GM13977 (cell line): ENCODE measurements at regions not wholly inside any gene's neighbourhood (a gene's known extent, or its start where the extent isn't known, plus 50 kb on each side); places are given as distances from the start of the nearest gene placed in this dataset.

ENCODE experiments used
- DNase-seq: peaks from one replicate; pipeline ENCODE4 v3.0.0; 2012; ENCODE audit warnings: low spot score
- CTCF ChIP-seq: IDR thresholded peaks from 2 replicates; pipeline ENCODE4 v1.5.1; 2012; ENCODE audit warnings: mild to moderate bottlenecking, control low read depth; ENCODE audit not compliant: insufficient read depth; ENCODE audit errors: extremely low read depth, missing control alignments
- in situ Hi-C: fragments of 300-500 bp; cut with MboI; formaldehyde crosslinking; loops from one replicate; pipeline ENCODE4 v1.12.0; 2022; ENCODE audit warnings: low sequenced_read_pairs, low pct_unique_long_range_greater_than_20kb, mixed read lengths, inconsistent platforms; ENCODE audit not compliant: unreplicated experiment

GRCh38 chr11:119885067-119885466, 156.1 kb upstream of the NECTIN1 start:
- in situ Hi-C loops, result no loop called here
- no peak for DNase-seq
- no peak for TF ChIP-seq CTCF

GRCh38 chr11:119882316-119882715, 153.3 kb upstream of the NECTIN1 start:
- no peak for TF ChIP-seq CTCF
- no peak for DNase-seq
- in situ Hi-C loops, result no loop called here

- in situ Hi-C loops, result no loop called here
- DNase-seq, result no peak
- no peak for TF ChIP-seq CTCF
Measured at GRCh38 chr11:119880873-119881272, 151.9 kb upstream of the NECTIN1 start.

- DNase-seq, result no peak
- TF ChIP-seq CTCF, result no peak
- in situ Hi-C loops, result no loop called here
Measured at GRCh38 chr11:119880143-119880542, 151.1 kb upstream of the NECTIN1 start.

- no peak for TF ChIP-seq CTCF
- in situ Hi-C loops, result no loop called here
- DNase-seq, result no peak
Measured at GRCh38 chr11:119878990-119879389, 150.0 kb upstream of the NECTIN1 start.

GRCh38 chr11:119876841-119877240, 147.8 kb upstream of the NECTIN1 start:
- in situ Hi-C loops, result no loop called here
- no peak for TF ChIP-seq CTCF
- DNase-seq, result no peak
